CD4-positive, alpha-beta T cell (primary cell): ENCODE measurements at regions not wholly inside any gene's neighbourhood (a gene's known extent, or its start where the extent isn't known, plus 50 kb on each side); places are given as distances from the start of the nearest gene placed in this dataset.
"Not testable (repeated sequence)": the region's sequence is repeated elsewhere in the genome, so short reads cannot be mapped to it uniquely, and the experiment has no call there.

Experiments
- ATAC-seq: fragments of 200-7000 bp; cut with Tn5 transposase; one replicate; pipeline ENCODE4 v1.10.0; 2022; ENCODE audit warnings: mild to moderate bottlenecking; ENCODE audit not compliant: poor library complexity
- CTCF ChIA-PET: fragments of 350-600 bp; sonication (Branson Sonifier 250); formaldehyde crosslinking; loops from one replicate; lab custom pipeline; 2021; ENCODE audit warnings: antibody characterized with exemption, inconsistent platforms; lab: Charles Lee
- POLR2A ChIA-PET: fragments of 350-600 bp; sonication (Branson Sonifier 250); formaldehyde crosslinking; loops from one replicate; lab custom pipeline; 2021; ENCODE audit warnings: antibody characterized with exemption, inconsistent platforms; lab: Charles Lee
- DNase-seq, 14 experiments: peaks; one replicate each; pipeline ENCODE4 v3.0.0-alpha.2; 2013 to 2020; ENCODE audit warnings: mixed read lengths in 2 of 14
- H3K27ac ChIP-seq, 2 donors: one replicate each; pipeline versions ENCODE4 v1.5.1 to v1.7.0; 2013; ENCODE audit warnings: low read length in 2 of 2, low read depth in 1 of 2, mild to moderate bottlenecking in 1 of 2
- H3K27me3 ChIP-seq, 2 experiments: 1 replicate in 1 of 2; 2 replicates in 1 of 2; pipeline versions ENCODE4 v1.6.1 to v1.7.0; 2013; ENCODE audit warnings: low read length in 2 of 2, control low read depth in 1 of 2, mild to moderate bottlenecking in 1 of 2, moderate library complexity in 1 of 2; ENCODE audit not compliant: insufficient read depth in 2 of 2, control insufficient read depth in 1 of 2
- H3K36me3 ChIP-seq: one replicate; pipeline ENCODE4 v1.6.1; 2013; ENCODE audit warnings: low read length, control low read depth; ENCODE audit not compliant: insufficient read depth
- H3K4me1 ChIP-seq: one replicate; pipeline ENCODE4 v1.6.1; 2013; ENCODE audit warnings: low read length, control low read depth; ENCODE audit not compliant: insufficient read depth
- H3K4me3 ChIP-seq: one replicate; pipeline ENCODE4 v1.5.1; 2013; ENCODE audit warnings: mild to moderate bottlenecking, low read length, moderate library complexity
- H3K9me3 ChIP-seq, 2 experiments: 1 replicate in 1 of 2; 2 replicates in 1 of 2; pipeline versions ENCODE4 v1.6.1 to v1.7.0; 2013; ENCODE audit warnings: low read length in 2 of 2, mild to moderate bottlenecking in 2 of 2, control low read depth in 1 of 2, moderate library complexity in 1 of 2; ENCODE audit not compliant: control insufficient read depth in 1 of 2, insufficient read depth in 1 of 2
- H3K27ac Mint-ChIP-seq: one replicate; pipeline ENCODE4 v1.8.0; 2020; ENCODE audit warnings: mixed read lengths
- H3K27me3 Mint-ChIP-seq: one replicate; pipeline ENCODE4 v1.8.0; 2021; ENCODE audit warnings: mixed read lengths
- H3K36me3 Mint-ChIP-seq: one replicate; pipeline ENCODE4 v1.8.0; 2021; ENCODE audit warnings: low read depth, mixed read lengths
- H3K4me1 Mint-ChIP-seq: one replicate; pipeline ENCODE4 v1.8.0; 2021; ENCODE audit warnings: low read depth, mixed read lengths
- H3K4me3 Mint-ChIP-seq: one replicate; pipeline ENCODE4 v1.8.0; 2020; ENCODE audit warnings: mild to moderate bottlenecking, mixed read lengths
- H3K9me3 Mint-ChIP-seq: one replicate; pipeline ENCODE4 v1.8.0; 2020; ENCODE audit warnings: mixed read lengths
- intact Hi-C, 2 experiments: fragments of 100-400 bp; cut with DNase I in 1 of 2; cut with micrococcal nuclease in 1 of 2; formaldehyde crosslinking; loops; one replicate each; pipeline versions ENCODE4 v1.15.1 to v1.9.0; 2023 to 2025; cut with DNase I, micrococcal nuclease
- TF ChIP-seq, protein P1 (sequence below): fragments of 200-600 bp; IDR thresholded peaks from one replicate; pipeline ENCODE4 v1.8.0; 2022; ENCODE audit warnings: antibody characterized with exemption, mild to moderate bottlenecking

DNA sequence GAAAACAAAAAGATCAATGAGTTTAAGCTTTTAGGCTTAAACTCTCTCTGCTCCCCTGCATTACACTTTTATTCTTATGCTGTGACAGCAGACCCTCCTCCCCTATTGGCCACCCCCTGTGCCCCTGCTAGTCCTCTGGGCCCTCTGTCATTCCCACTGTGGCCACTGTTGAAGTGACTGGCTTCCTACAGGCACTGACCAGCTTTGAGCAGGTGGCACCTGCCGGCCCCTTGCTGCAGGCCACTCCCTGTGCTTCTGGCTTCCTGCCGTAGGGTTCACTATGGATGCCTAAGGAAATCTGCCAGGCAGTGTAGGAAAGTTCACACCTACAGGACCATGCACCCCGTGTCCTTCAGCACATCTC lies 156.5 kb upstream of the L3MBTL4 start:
- H3K4me1 Mint-ChIP-seq: no peaks in the 10 kb centered on the region
- no peak overlapping the region for H3K27ac ChIP-seq
- ATAC-seq (no peak), DNase-seq (no peak)
- ChIA-PET CTCF (no interaction called here), POLR2A (no interaction called here)
- no peak overlapping the region for H3K4me3 ChIP-seq
- intact Hi-C loops: no loop called here
- H3K36me3 Mint-ChIP-seq: no peaks in the 10 kb centered on the region
- no peaks in the 10 kb centered on the region for H3K36me3 ChIP-seq
- no peaks in the 10 kb centered on the region for H3K27me3 Mint-ChIP-seq
- TF ChIP-seq, protein P1, sequence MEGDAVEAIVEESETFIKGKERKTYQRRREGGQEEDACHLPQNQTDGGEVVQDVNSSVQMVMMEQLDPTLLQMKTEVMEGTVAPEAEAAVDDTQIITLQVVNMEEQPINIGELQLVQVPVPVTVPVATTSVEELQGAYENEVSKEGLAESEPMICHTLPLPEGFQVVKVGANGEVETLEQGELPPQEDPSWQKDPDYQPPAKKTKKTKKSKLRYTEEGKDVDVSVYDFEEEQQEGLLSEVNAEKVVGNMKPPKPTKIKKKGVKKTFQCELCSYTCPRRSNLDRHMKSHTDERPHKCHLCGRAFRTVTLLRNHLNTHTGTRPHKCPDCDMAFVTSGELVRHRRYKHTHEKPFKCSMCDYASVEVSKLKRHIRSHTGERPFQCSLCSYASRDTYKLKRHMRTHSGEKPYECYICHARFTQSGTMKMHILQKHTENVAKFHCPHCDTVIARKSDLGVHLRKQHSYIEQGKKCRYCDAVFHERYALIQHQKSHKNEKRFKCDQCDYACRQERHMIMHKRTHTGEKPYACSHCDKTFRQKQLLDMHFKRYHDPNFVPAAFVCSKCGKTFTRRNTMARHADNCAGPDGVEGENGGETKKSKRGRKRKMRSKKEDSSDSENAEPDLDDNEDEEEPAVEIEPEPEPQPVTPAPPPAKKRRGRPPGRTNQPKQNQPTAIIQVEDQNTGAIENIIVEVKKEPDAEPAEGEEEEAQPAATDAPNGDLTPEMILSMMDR: no peak
- peaks cover 4% of the 10 kb centered on the region for H3K9me3 Mint-ChIP-seq
- H3K4me3 Mint-ChIP-seq: no peak overlapping the region
- no peaks in the 10 kb centered on the region for H3K4me1 ChIP-seq
- H3K27ac Mint-ChIP-seq: no peak overlapping the region
- no peaks in the 10 kb centered on the region for H3K27me3 ChIP-seq
- H3K9me3 ChIP-seq: peaks cover 0 to 11% of the 10 kb centered on the region in 2 experiments

GRCh38 chr18:6572192-6572591 lies 157.3 kb upstream of the ARHGAP28 start:
- H3K27ac ChIP-seq, H3K27me3 ChIP-seq, H3K9me3 Mint-ChIP-seq, ATAC-seq, H3K27ac Mint-ChIP-seq, H3K36me3 Mint-ChIP-seq, CTCF ChIA-PET, H3K27me3 Mint-ChIP-seq, DNase-seq, H3K4me3 Mint-ChIP-seq, intact Hi-C loops, H3K4me3 ChIP-seq, H3K4me1 Mint-ChIP-seq, POLR2A ChIA-PET, H3K4me1 ChIP-seq, H3K36me3 ChIP-seq: not testable (repeated sequence)
- peaks cover 0 to 11% of the 10 kb centered on the region in 2 experiments for H3K9me3 ChIP-seq

GRCh38 chr18:6574631-6575030 lies 154.9 kb upstream of the ARHGAP28 start:
- no peaks in the 10 kb centered on the region for H3K4me1 ChIP-seq
- Mint-ChIP-seq H3K9me3 (peaks cover 2% of the 10 kb centered on the region), H3K27ac (no peak overlapping the region), H3K4me1 (no peaks in the 10 kb centered on the region), H3K4me3 (no peak overlapping the region), H3K27me3 (no peaks in the 10 kb centered on the region), H3K36me3 (no peaks in the 10 kb centered on the region)
- peaks cover 0 to 11% of the 10 kb centered on the region in 2 experiments for H3K9me3 ChIP-seq
- intact Hi-C loops: no loop called here
- ChIA-PET CTCF (interaction anchor here (0.7 kb wide), 1 partner anchor 840 kb away, joined by 4 read pairs; no protein-coding TSS in a partner anchor), POLR2A (no interaction called here)
- H3K27ac ChIP-seq: no peak overlapping the region
- TF ChIP-seq, protein P1: no peak
- ATAC-seq (no peak), DNase-seq (no peak)
- H3K36me3 ChIP-seq: no peaks in the 10 kb centered on the region
- H3K27me3 ChIP-seq: no peaks in the 10 kb centered on the region
- H3K4me3 ChIP-seq: no peak overlapping the region

GRCh38 chr18:6575908-6576307 lies 153.6 kb upstream of the ARHGAP28 start:
- Histone ChIP-seq H3K4me3 (no peak overlapping the region), H3K27me3 (no peaks in the 10 kb centered on the region), H3K27ac (no peak overlapping the region), H3K36me3 (no peaks in the 10 kb centered on the region), H3K4me1 (no peaks in the 10 kb centered on the region), H3K9me3 (peaks cover 0 to 11% of the 10 kb centered on the region in 2 experiments)
- ChIA-PET POLR2A (no interaction called here), CTCF (no interaction called here)
- Mint-ChIP-seq H3K9me3 (peaks cover 2% of the 10 kb centered on the region), H3K27ac (no peak overlapping the region), H3K27me3 (no peaks in the 10 kb centered on the region), H3K4me1 (no peaks in the 10 kb centered on the region), H3K4me3 (no peak overlapping the region), H3K36me3 (no peaks in the 10 kb centered on the region)
- ATAC-seq (no peak), DNase-seq (no peak)
- TF ChIP-seq, protein P1: no peak
- intact Hi-C loops: no loop called here
